Neuronal stem cell (in vitro differentiated cells): ENCODE measurements at regions not wholly inside any gene's neighbourhood (a gene's known extent, or its start where the extent isn't known, plus 50 kb on each side); places are given as distances from the start of the nearest gene placed in this dataset.

Experiments
- DNase-seq: peaks from one replicate; pipeline ENCODE4 v3.0.0-alpha.2; 2013; ENCODE audit warnings: low spot score
- H2AFZ ChIP-seq: one replicate; pipeline ENCODE4 v1.6.1; 2013; ENCODE audit warnings: mild to moderate bottlenecking, low read length, inconsistent platforms
- H2AK5ac ChIP-seq: 2 replicates; pipeline ENCODE4 v1.6.1; 2013; ENCODE audit warnings: low read depth, mild to moderate bottlenecking, inconsistent platforms, low read length, moderate library complexity, mixed read lengths
- H2BK120ac ChIP-seq: 2 replicates; pipeline ENCODE4 v1.6.1; 2013; ENCODE audit warnings: low read depth, mild to moderate bottlenecking, inconsistent platforms, low read length, moderate library complexity, mixed read lengths
- H2BK12ac ChIP-seq: one replicate; pipeline ENCODE4 v1.6.1; 2013; ENCODE audit warnings: low read length, inconsistent platforms
- H2BK15ac ChIP-seq: 2 replicates; pipeline ENCODE4 v1.6.1; 2013; ENCODE audit warnings: mild to moderate bottlenecking, low read length, inconsistent platforms, mixed read lengths
- H2BK5ac ChIP-seq: one replicate; pipeline ENCODE4 v1.6.1; 2013; ENCODE audit warnings: inconsistent platforms, mild to moderate bottlenecking, low read length, moderate library complexity
- H3K14ac ChIP-seq: one replicate; pipeline ENCODE4 v1.6.1; 2013; ENCODE audit warnings: low read length, inconsistent platforms
- H3K18ac ChIP-seq: 2 replicates; pipeline ENCODE4 v1.6.1; 2013; ENCODE audit warnings: low read length, inconsistent platforms
- H3K23ac ChIP-seq: 2 replicates; pipeline ENCODE4 v1.6.1; 2013; ENCODE audit warnings: low read depth, mild to moderate bottlenecking, mixed read lengths, low read length, inconsistent platforms; ENCODE audit not compliant: poor library complexity
- H3K27ac ChIP-seq: replicated peaks from 3 replicates; pipeline ENCODE4 v1.5.1; 2013; ENCODE audit warnings: low read length, inconsistent platforms
- H3K27me3 ChIP-seq, 3 experiments: 2 replicates each; pipeline ENCODE4 v1.6.1; 2013; ENCODE audit warnings: low read length in 3 of 3, mild to moderate bottlenecking in 2 of 3, inconsistent platforms in 1 of 3, low read depth in 1 of 3, mixed read lengths in 1 of 3, moderate library complexity in 1 of 3; ENCODE audit not compliant: control insufficient read depth in 3 of 3, insufficient read depth in 3 of 3
- H3K36me3 ChIP-seq, 2 donors: replicated peaks in 1 of 2; 2 replicates each; pipeline ENCODE4 v1.6.1; 2013; ENCODE audit warnings: low read length in 2 of 2; ENCODE audit not compliant: control insufficient read depth in 2 of 2, insufficient read depth in 2 of 2
- H3K4ac ChIP-seq: 2 replicates; pipeline ENCODE4 v1.6.1; 2013; ENCODE audit warnings: inconsistent platforms, mild to moderate bottlenecking, low read length, moderate library complexity
- H3K4me1 ChIP-seq, 2 donors: 1 replicate in 1 of 2; 2 replicates in 1 of 2; pipeline ENCODE4 v1.6.1; 2013; ENCODE audit warnings: low read length in 2 of 2, low read depth in 1 of 2; ENCODE audit not compliant: control insufficient read depth in 2 of 2, insufficient read depth in 1 of 2
- H3K4me2 ChIP-seq: one replicate; pipeline ENCODE4 v1.6.1; 2013; ENCODE audit warnings: mild to moderate bottlenecking, low read length, inconsistent platforms; ENCODE audit not compliant: insufficient read depth, poor library complexity, severe bottlenecking
- H3K4me3 ChIP-seq, 2 donors: 2 replicates each; pipeline ENCODE4 v1.5.1; 2013; ENCODE audit warnings: low read length in 2 of 2, mild to moderate bottlenecking in 2 of 2, inconsistent platforms in 1 of 2, moderate library complexity in 1 of 2
- H3K79me1 ChIP-seq: one replicate; pipeline ENCODE4 v1.6.1; 2013; ENCODE audit warnings: low read depth, mild to moderate bottlenecking, inconsistent platforms, low read length, moderate library complexity
- H3K9ac ChIP-seq: one replicate; pipeline ENCODE4 v1.6.1; 2013; ENCODE audit warnings: mild to moderate bottlenecking, low read depth, low read length, inconsistent platforms; ENCODE audit not compliant: poor library complexity
- H3K9me3 ChIP-seq, 2 donors: replicated peaks in 1 of 2; 2 replicates each; pipeline versions ENCODE3 to v1.6.1; 2013; ENCODE audit warnings: low read length in 2 of 2, mild to moderate bottlenecking in 2 of 2, inconsistent platforms in 1 of 2, low read depth in 1 of 2, mixed read lengths in 1 of 2, moderate library complexity in 1 of 2; ENCODE audit not compliant: control insufficient read depth in 2 of 2, insufficient read depth in 1 of 2
- H4K8ac ChIP-seq: one replicate; pipeline ENCODE4 v1.6.1; 2013; ENCODE audit warnings: low read depth, mild to moderate bottlenecking, inconsistent platforms, low read length, moderate library complexity
- H4K91ac ChIP-seq: one replicate; pipeline ENCODE4 v1.6.1; 2013; ENCODE audit warnings: low read length, low read depth, mild to moderate bottlenecking, inconsistent platforms; ENCODE audit not compliant: poor library complexity
- WGBS, 2 donors: extraction: QIAGEN DNeasy Blood & Tissue Kit; methylation state at CpG; one replicate each; pipeline ENCODE4 v1.1.7; 2013; ENCODE audit warnings: missing lambda C conversion rate in 2 of 2, mixed read lengths in 1 of 2; ENCODE audit not compliant: insufficient read length in 2 of 2, insufficient replicate concordance in 1 of 2; ENCODE audit errors: extremely low coverage in 2 of 2; 5-methylcytosine and 5-hydroxymethylcytosine counted together

GRCh38 chr13:91126806-91127205 lies 220.7 kb upstream of the MIR17HG start:
- Histone ChIP-seq H3K79me1 (no peaks in the 10 kb centered on the region), H2AK5ac (no peak overlapping the region), H2BK12ac (no peak overlapping the region), H4K8ac (no peak overlapping the region), H3K9ac (no peak overlapping the region), H3K27ac (no peak overlapping the region), H3K23ac (no peak overlapping the region), H3K18ac (no peak overlapping the region), H4K91ac (no peak overlapping the region), H3K14ac (no peak overlapping the region), H2BK15ac (no peak overlapping the region), H3K36me3 (no peaks in the 10 kb centered on the region), H3K4me2 (no peak overlapping the region), H3K9me3 (no peaks in the 10 kb centered on the region), H2BK5ac (no peak overlapping the region), H3K4me3 (no peak overlapping the region), H3K27me3 (no peaks in the 10 kb centered on the region), H3K4me1 (no peaks in the 10 kb centered on the region), H2BK120ac (no peak overlapping the region), H3K4ac (no peak overlapping the region), H2AFZ (peak overlapping the region; percentile 32)
- no CpG with 5 or more reads among the region's 4 CpGs for WGBS, 2 donors
- DNase-seq = no peak

- Histone ChIP-seq H3K4me2 (no peak overlapping the region), H3K4me3 (no peak overlapping the region), H2BK15ac (no peak overlapping the region), H3K4me1 (no peaks in the 10 kb centered on the region), H3K18ac (no peak overlapping the region), H3K9ac (no peak overlapping the region), H3K9me3 (no peaks in the 10 kb centered on the region), H3K27me3 (no peaks in the 10 kb centered on the region), H2BK5ac (no peak overlapping the region), H3K36me3 (no peaks in the 10 kb centered on the region), H4K8ac (no peak overlapping the region), H2BK120ac (no peak overlapping the region), H3K4ac (no peak overlapping the region), H2AK5ac (no peak overlapping the region), H4K91ac (no peak overlapping the region), H3K27ac (no peak overlapping the region), H2AFZ (no peak overlapping the region), H3K23ac (no peak overlapping the region), H3K14ac (no peak overlapping the region), H3K79me1 (no peaks in the 10 kb centered on the region), H2BK12ac (no peak overlapping the region)
- no CpG with 5 or more reads among the region's 1 CpG for WGBS, 2 donors
- DNase-seq = no peak
Measured at GRCh38 chr13:91127995-91128394, 219.5 kb upstream of the MIR17HG start.

GRCh38 chr13:91132381-91132780 lies 215.1 kb upstream of the MIR17HG start:
- H2AK5ac ChIP-seq = no peak overlapping the region
- H3K4me3 ChIP-seq = no peak overlapping the region
- peaks cover 6 to 17% of the 10 kb centered on the region in 2 donors for H3K4me1 ChIP-seq
- H3K36me3 ChIP-seq = no peaks in the 10 kb centered on the region
- no peak overlapping the region for H3K4me2 ChIP-seq
- H3K23ac ChIP-seq = no peak overlapping the region
- H3K27me3 ChIP-seq = no peaks in the 10 kb centered on the region
- H2AFZ ChIP-seq = no peak overlapping the region
- H3K18ac ChIP-seq = peak overlapping the region; percentile 84
- no peak overlapping the region for H3K9ac ChIP-seq
- no peak overlapping the region for H3K4ac ChIP-seq
- no peak overlapping the region for H4K91ac ChIP-seq
- no peaks in the 10 kb centered on the region for H3K79me1 ChIP-seq
- H2BK5ac ChIP-seq = no peak overlapping the region
- peak overlapping the region; percentile 87 for H4K8ac ChIP-seq
- peak overlapping the region; percentile 77 for H2BK15ac ChIP-seq
- no peak overlapping the region for H3K27ac ChIP-seq
- no peak overlapping the region for H2BK120ac ChIP-seq
- no peak overlapping the region for H2BK12ac ChIP-seq
- no peak overlapping the region for H3K14ac ChIP-seq
- no peak for DNase-seq
- WGBS, 2 donors = no CpG with 5 or more reads among the region's 4 CpGs
- H3K9me3 ChIP-seq = no peaks in the 10 kb centered on the region

GRCh38 chr13:91132786-91133185 lies 214.7 kb upstream of the MIR17HG start:
- H3K23ac ChIP-seq = no peak overlapping the region
- peaks cover 6 to 17% of the 10 kb centered on the region in 2 donors for H3K4me1 ChIP-seq
- H3K4ac ChIP-seq = no peak overlapping the region
- no peak overlapping the region for H3K14ac ChIP-seq
- H2BK5ac ChIP-seq = no peak overlapping the region
- no peak overlapping the region for H4K91ac ChIP-seq
- H3K9me3 ChIP-seq = no peaks in the 10 kb centered on the region
- H3K18ac ChIP-seq = no peak overlapping the region
- H3K27ac ChIP-seq = no peak overlapping the region
- no peaks in the 10 kb centered on the region for H3K36me3 ChIP-seq
- H2AK5ac ChIP-seq = no peak overlapping the region
- no peak overlapping the region for H2AFZ ChIP-seq
- no peak overlapping the region for H4K8ac ChIP-seq
- no peak overlapping the region for H2BK15ac ChIP-seq
- no peak overlapping the region for H2BK120ac ChIP-seq
- no peak for DNase-seq
- no peaks in the 10 kb centered on the region for H3K79me1 ChIP-seq
- no peak overlapping the region for H2BK12ac ChIP-seq
- H3K4me2 ChIP-seq = no peak overlapping the region
- no peak overlapping the region for H3K9ac ChIP-seq
- H3K4me3 ChIP-seq = no peak overlapping the region
- WGBS, 2 donors = no CpG with 5 or more reads among the region's 7 CpGs
- no peaks in the 10 kb centered on the region for H3K27me3 ChIP-seq
